T-helper 1 cell treated with Interleukin-12 subunit alpha and Interleukin-12 subunit beta and Interleukin-4 antibody, amounts not matched to agents 30 μg/mL and 1 μg/mL, for 36 hours (primary cell): ENCODE measurements at regions not wholly inside any gene's neighbourhood (a gene's known extent, or its start where the extent isn't known, plus 50 kb on each side); places are given as distances from the start of the nearest gene placed in this dataset.
"Not testable (repeated sequence)": the region's sequence is repeated elsewhere in the genome, so short reads cannot be mapped to it uniquely, and the experiment has no call there.

Experiments
- H3K27ac Mint-ChIP-seq: one replicate; pipeline ENCODE4 v1.8.0; 2021; ENCODE audit warnings: mild to moderate bottlenecking, mixed read lengths
- H3K27me3 Mint-ChIP-seq: one replicate; pipeline ENCODE4 v1.8.0; 2021; ENCODE audit warnings: low read depth, mixed read lengths
- H3K36me3 Mint-ChIP-seq: one replicate; pipeline ENCODE4 v1.8.0; 2021; ENCODE audit warnings: low read depth, mixed read lengths
- H3K4me1 Mint-ChIP-seq: one replicate; pipeline ENCODE4 v1.8.0; 2021; ENCODE audit warnings: low read depth, mixed read lengths
- H3K4me3 Mint-ChIP-seq: one replicate; pipeline ENCODE4 v1.8.0; 2021; ENCODE audit warnings: mild to moderate bottlenecking, moderate library complexity, mixed read lengths
- H3K9me3 Mint-ChIP-seq: one replicate; pipeline ENCODE4 v1.8.0; 2021; ENCODE audit warnings: mixed read lengths

GRCh38 chr16:8103649-8104289, 486.5 kb downstream of the TMEM114 start:
- H3K9me3 Mint-ChIP-seq: peaks cover 25% of the 10 kb centered on the region
- H3K4me1 Mint-ChIP-seq: no peaks in the 10 kb centered on the region
- no peaks in the 10 kb centered on the region for H3K36me3 Mint-ChIP-seq
- no peaks in the 10 kb centered on the region for H3K27me3 Mint-ChIP-seq
- no peak overlapping the region for H3K27ac Mint-ChIP-seq
- no peak overlapping the region for H3K4me3 Mint-ChIP-seq

- H3K4me1 Mint-ChIP-seq: no peaks in the 10 kb centered on the region
- no peaks in the 10 kb centered on the region for H3K27me3 Mint-ChIP-seq
- H3K9me3 Mint-ChIP-seq: peaks cover 31% of the 10 kb centered on the region
- no peaks in the 10 kb centered on the region for H3K36me3 Mint-ChIP-seq
- H3K4me3 Mint-ChIP-seq: no peak overlapping the region
- no peak overlapping the region for H3K27ac Mint-ChIP-seq
Measured at GRCh38 chr16:8099586-8099985, 490.7 kb downstream of the TMEM114 start.

GRCh38 chr16:8098947-8099512, 491.3 kb downstream of the TMEM114 start:
- H3K27me3 Mint-ChIP-seq: no peaks in the 10 kb centered on the region
- H3K4me3 Mint-ChIP-seq: no peak overlapping the region
- H3K27ac Mint-ChIP-seq: no peak overlapping the region
- peaks cover 34% of the 10 kb centered on the region for H3K9me3 Mint-ChIP-seq
- no peaks in the 10 kb centered on the region for H3K36me3 Mint-ChIP-seq
- no peaks in the 10 kb centered on the region for H3K4me1 Mint-ChIP-seq

GRCh38 chr16:8096211-8096610, 494.1 kb downstream of the TMEM114 start:
- peaks cover 29% of the 10 kb centered on the region for H3K9me3 Mint-ChIP-seq
- H3K27me3 Mint-ChIP-seq: no peaks in the 10 kb centered on the region

GRCh38 chr16:8094696-8095095, 495.6 kb downstream of the TMEM114 start:
- H3K4me1 Mint-ChIP-seq: no peaks in the 10 kb centered on the region
- no peak overlapping the region for H3K27ac Mint-ChIP-seq
- no peak overlapping the region for H3K4me3 Mint-ChIP-seq
- no peaks in the 10 kb centered on the region for H3K36me3 Mint-ChIP-seq
- no peaks in the 10 kb centered on the region for H3K27me3 Mint-ChIP-seq
- H3K9me3 Mint-ChIP-seq: peaks cover 27% of the 10 kb centered on the region

More at GRCh38 chr16:8096211-8096610, 494.1 kb downstream of the TMEM114 start:
- Mint-ChIP-seq H3K36me3 (no peaks in the 10 kb centered on the region), H3K27ac (no peak overlapping the region), H3K4me1 (no peaks in the 10 kb centered on the region), H3K4me3 (no peak overlapping the region)

- Mint-ChIP-seq H3K4me1 (no peaks in the 10 kb centered on the region), H3K27me3 (no peaks in the 10 kb centered on the region), H3K4me3 (no peak overlapping the region), H3K27ac (no peak overlapping the region), H3K9me3 (peaks cover 19% of the 10 kb centered on the region), H3K36me3 (no peaks in the 10 kb centered on the region)
Measured at GRCh38 chr16:8088820-8089338, 501.4 kb downstream of the TMEM114 start.

GRCh38 chr16:8087597-8088289, 502.6 kb downstream of the TMEM114 start:
- Mint-ChIP-seq H3K9me3 (peaks cover 19% of the 10 kb centered on the region), H3K27me3 (no peaks in the 10 kb centered on the region), H3K4me1 (no peaks in the 10 kb centered on the region), H3K4me3 (no peak overlapping the region), H3K27ac (no peak overlapping the region), H3K36me3 (no peaks in the 10 kb centered on the region)

GRCh38 chr16:8087146-8087545, 503.2 kb downstream of the TMEM114 start:
- H3K9me3 Mint-ChIP-seq: peaks cover 19% of the 10 kb centered on the region
- no peak overlapping the region for H3K27ac Mint-ChIP-seq
- H3K4me1 Mint-ChIP-seq: no peaks in the 10 kb centered on the region
- no peaks in the 10 kb centered on the region for H3K36me3 Mint-ChIP-seq
- H3K27me3 Mint-ChIP-seq: no peaks in the 10 kb centered on the region
- H3K4me3 Mint-ChIP-seq: no peak overlapping the region

- no peak overlapping the region for H3K27ac Mint-ChIP-seq
Measured at GRCh38 chr16:8084882-8085281, 505.4 kb downstream of the TMEM114 start.

GRCh38 chr16:8084302-8084701, 506.0 kb downstream of the TMEM114 start:
- Mint-ChIP-seq H3K4me1 (no peaks in the 10 kb centered on the region), H3K4me3 (no peak overlapping the region), H3K9me3 (peaks cover 19% of the 10 kb centered on the region), H3K27ac (no peak overlapping the region), H3K36me3 (no peaks in the 10 kb centered on the region), H3K27me3 (no peaks in the 10 kb centered on the region)

More at GRCh38 chr16:8084882-8085281, 505.4 kb downstream of the TMEM114 start:
- Mint-ChIP-seq H3K4me3 (no peak overlapping the region), H3K36me3 (no peaks in the 10 kb centered on the region), H3K4me1 (no peaks in the 10 kb centered on the region), H3K27me3 (no peaks in the 10 kb centered on the region), H3K9me3 (peaks cover 17% of the 10 kb centered on the region)

- H3K27me3 Mint-ChIP-seq: no peaks in the 10 kb centered on the region
- H3K27ac Mint-ChIP-seq: no peak overlapping the region
- H3K9me3 Mint-ChIP-seq: peaks cover 23% of the 10 kb centered on the region
- no peak overlapping the region for H3K4me3 Mint-ChIP-seq
- H3K36me3 Mint-ChIP-seq: no peaks in the 10 kb centered on the region
- H3K4me1 Mint-ChIP-seq: no peaks in the 10 kb centered on the region
Measured at GRCh38 chr16:8083560-8083959, 506.8 kb downstream of the TMEM114 start.

- Mint-ChIP-seq H3K4me3 (no peak overlapping the region), H3K9me3 (peaks cover 23% of the 10 kb centered on the region), H3K27me3 (no peaks in the 10 kb centered on the region), H3K4me1 (no peaks in the 10 kb centered on the region), H3K36me3 (no peaks in the 10 kb centered on the region), H3K27ac (no peak overlapping the region)
Measured at GRCh38 chr16:8080817-8081216, 509.5 kb downstream of the TMEM114 start.

- H3K4me1 Mint-ChIP-seq: no peaks in the 10 kb centered on the region
- H3K9me3 Mint-ChIP-seq: peaks cover 32% of the 10 kb centered on the region
- no peak overlapping the region for H3K4me3 Mint-ChIP-seq
- no peaks in the 10 kb centered on the region for H3K27me3 Mint-ChIP-seq
- no peak overlapping the region for H3K27ac Mint-ChIP-seq
- no peaks in the 10 kb centered on the region for H3K36me3 Mint-ChIP-seq
Measured at GRCh38 chr16:8075271-8075670, 515.0 kb downstream of the TMEM114 start.

GRCh38 chr16:8070506-8070905, 519.8 kb downstream of the TMEM114 start:
- no peaks in the 10 kb centered on the region for H3K27me3 Mint-ChIP-seq
- peaks cover 39% of the 10 kb centered on the region for H3K9me3 Mint-ChIP-seq
- no peak overlapping the region for H3K27ac Mint-ChIP-seq
- H3K4me1 Mint-ChIP-seq: no peaks in the 10 kb centered on the region
- H3K36me3 Mint-ChIP-seq: peaks cover 2% of the 10 kb centered on the region
- H3K4me3 Mint-ChIP-seq: no peak overlapping the region

GRCh38 chr16:8068225-8068624, 522.1 kb downstream of the TMEM114 start:
- H3K4me3 Mint-ChIP-seq, H3K27ac Mint-ChIP-seq, H3K36me3 Mint-ChIP-seq, H3K27me3 Mint-ChIP-seq, H3K4me1 Mint-ChIP-seq: not testable (repeated sequence)
- peaks cover 41% of the 10 kb centered on the region for H3K9me3 Mint-ChIP-seq
